B cell (primary cell): ENCODE measurements at regions not wholly inside any gene's neighbourhood (a gene's known extent, or its start where the extent isn't known, plus 50 kb on each side); places are given as distances from the start of the nearest gene placed in this dataset.

Experiments used
- ATAC-seq: fragments of 200-7000 bp; cut with Tn5 transposase; one replicate; pipeline ENCODE4 v1.10.0; 2021; ENCODE audit warnings: low read depth, mild to moderate bottlenecking, moderate number of reproducible peaks, moderate library complexity
- CTCF ChIA-PET: fragments of 350-600 bp; sonication (Branson Sonifier 250); formaldehyde crosslinking; loops from one replicate; lab custom pipeline; 2021; ENCODE audit warnings: antibody characterized with exemption, inconsistent platforms; lab: Charles Lee
- POLR2A ChIA-PET: fragments of 350-600 bp; sonication (Branson Sonifier 250); formaldehyde crosslinking; loops from one replicate; lab custom pipeline; 2021; ENCODE audit warnings: antibody characterized with exemption; lab: Charles Lee
- DNase-seq: peaks from one replicate; pipeline ENCODE4 v3.0.0; 2013
- H2AFZ ChIP-seq: 2 replicates; pipeline ENCODE4 v1.6.1; 2012; ENCODE audit warnings: mild to moderate bottlenecking, low read depth, low read length; ENCODE audit not compliant: insufficient read depth, poor library complexity, severe bottlenecking
- H3K27ac ChIP-seq, 2 donors: 1 replicate in 1 of 2; 2 replicates in 1 of 2; pipeline ENCODE4 v1.5.1; 2012 to 2013; ENCODE audit warnings: low read length in 2 of 2, mild to moderate bottlenecking in 2 of 2, moderate library complexity in 1 of 2
- H3K27me3 ChIP-seq, 4 experiments: fragments of 200-600 bp in 1 of 4; sonication (generic) in 1 of 4; replicated peaks in 1 of 4; 1 replicate in 2 of 4; 2 replicates in 2 of 4; pipeline versions ENCODE4 v1.6.1 to v1.7.0; 2013 to 2016; ENCODE audit warnings: low read length in 3 of 4, mild to moderate bottlenecking in 2 of 4, mixed read lengths in 1 of 4, moderate library complexity in 1 of 4; ENCODE audit not compliant: insufficient read depth in 4 of 4, control insufficient read depth in 3 of 4; ENCODE audit errors: control extremely low read depth in 1 of 4
- H3K36me3 ChIP-seq, 2 experiments: replicated peaks in 1 of 2; 1 replicate in 1 of 2; 2 replicates in 1 of 2; pipeline versions ENCODE4 v1.6.1 to v1.7.1; 2013; ENCODE audit warnings: low read length in 1 of 2; ENCODE audit not compliant: insufficient read depth in 2 of 2, control insufficient read depth in 1 of 2; ENCODE audit errors: control extremely low read depth in 1 of 2, extremely low read depth in 1 of 2
- H3K4me1 ChIP-seq, 2 donors: fragments of 200-600 bp in 1 of 2; sonication (generic) in 1 of 2; 1 replicate in 1 of 2; 2 replicates in 1 of 2; pipeline versions ENCODE4 v1.5.1 to v1.6.1; 2013 to 2017; ENCODE audit warnings: low read length in 2 of 2; ENCODE audit not compliant: control insufficient read depth in 2 of 2, insufficient read depth in 2 of 2
- H3K4me2 ChIP-seq: replicated peaks from 2 replicates; pipeline ENCODE3; 2012; ENCODE audit warnings: mild to moderate bottlenecking, low read depth, low read length; ENCODE audit not compliant: poor library complexity, severe bottlenecking
- H3K4me3 ChIP-seq, 5 experiments: fragments of 200-600 bp in 1 of 5; sonication (generic) in 1 of 5; 1 replicate in 3 of 5; 2 replicates in 2 of 5; pipeline versions ENCODE4 v1.5.1 to v1.7.0; 2011 to 2016; ENCODE audit warnings: low read length in 4 of 5, mild to moderate bottlenecking in 4 of 5, low read depth in 2 of 5, control low read depth in 1 of 5, moderate library complexity in 1 of 5; ENCODE audit not compliant: insufficient read depth in 1 of 5; ENCODE audit errors: control extremely low read depth in 1 of 5, extremely low read depth in 1 of 5
- H3K79me2 ChIP-seq: fragments of 200-600 bp; sonication (generic); one replicate; pipeline ENCODE4 v1.6.0; 2016; ENCODE audit warnings: low read length; ENCODE audit not compliant: control insufficient read depth, insufficient read depth
- H3K9ac ChIP-seq: fragments of 200-600 bp; sonication (generic); 2 replicates; pipeline ENCODE4 v1.6.1; 2017; ENCODE audit warnings: mild to moderate bottlenecking, low read length, moderate library complexity
- H3K9me3 ChIP-seq, 3 donors: one replicate each; pipeline versions ENCODE4 v1.6.1 to v1.7.1; 2013; ENCODE audit warnings: low read length in 2 of 3; ENCODE audit not compliant: control insufficient read depth in 2 of 3, insufficient read depth in 1 of 3; ENCODE audit errors: control extremely low read depth in 1 of 3
- H4K20me1 ChIP-seq: 2 replicates; pipeline ENCODE4 v1.6.0; 2012; ENCODE audit warnings: mild to moderate bottlenecking, low read length; ENCODE audit not compliant: insufficient read depth, control insufficient read depth, poor library complexity, severe bottlenecking
- H3K27ac Mint-ChIP-seq: one replicate; pipeline ENCODE4 v1.8.0; 2021; ENCODE audit warnings: mixed read lengths
- H3K27me3 Mint-ChIP-seq: one replicate; pipeline ENCODE4 v1.8.0; 2021; ENCODE audit warnings: mixed read lengths
- H3K4me1 Mint-ChIP-seq: one replicate; pipeline ENCODE4 v1.8.0; 2021; ENCODE audit warnings: mixed read lengths
- H3K4me3 Mint-ChIP-seq: one replicate; pipeline ENCODE4 v1.8.0; 2021; ENCODE audit warnings: mixed read lengths
- H3K9me3 Mint-ChIP-seq: one replicate; pipeline ENCODE4 v1.8.0; 2022; ENCODE audit warnings: mixed read lengths; ENCODE audit not compliant: insufficient read depth
- CTCF ChIP-seq: fragments of 200-600 bp; IDR thresholded peaks from one replicate; pipeline ENCODE4 v1.8.0; 2022; ENCODE audit warnings: antibody characterized with exemption, mild to moderate bottlenecking
- EZH2 ChIP-seq: IDR thresholded peaks from 2 replicates; pipeline ENCODE4 v1.6.1; 2012; ENCODE audit warnings: borderline replicate concordance, low read depth, mild to moderate bottlenecking, moderate library complexity, low read length; ENCODE audit not compliant: insufficient read depth, poor library complexity, severe bottlenecking
- WGBS: methylation state at CpG from one replicate; pipeline ENCODE4 v1.1.5; 2013; ENCODE audit warnings: missing lambda C conversion rate; ENCODE audit not compliant: insufficient coverage; 5-methylcytosine and 5-hydroxymethylcytosine counted together
- intact Hi-C: fragments of 100-400 bp; cut with micrococcal nuclease; formaldehyde crosslinking; loops from one replicate; pipeline ENCODE4 v1.10.0; 2022

- 93% methylated on average over 8 of the region's 9 CpGs for WGBS
- Histone ChIP-seq H3K4me2 (no peak overlapping the region), H3K9ac (no peak overlapping the region), H4K20me1 (no peaks in the 10 kb centered on the region), H3K4me3 (no peak overlapping the region), H3K27me3 (no peaks in the 10 kb centered on the region), H3K4me1 (peaks cover 12 to 13% of the 10 kb centered on the region in 2 donors), H2AFZ (no peak overlapping the region), H3K36me3 (no peaks in the 10 kb centered on the region), H3K27ac (no peak overlapping the region), H3K9me3 (peaks cover 0 to under 1% (median 0%) of the 10 kb centered on the region in 3 donors), H3K79me2 (no peaks in the 10 kb centered on the region)
- Mint-ChIP-seq H3K4me1 (peaks cover 9% of the 10 kb centered on the region), H3K27me3 (peaks cover 4% of the 10 kb centered on the region), H3K27ac (no peak overlapping the region), H3K4me3 (no peak overlapping the region), H3K9me3 (no peaks in the 10 kb centered on the region)
- ChIA-PET POLR2A (no interaction called here), CTCF (interaction anchor here (0.7 to 1.6 kb wide), 2 partner anchors 9 to 32 kb away, joined by 3 to 6 read pairs; no protein-coding TSS in a partner anchor)
- ATAC-seq = no peak
- no peak for TF ChIP-seq EZH2
- TF ChIP-seq CTCF = no peak
- DNase-seq = no peak
- intact Hi-C loops = no loop called here
Measured at GRCh38 chr2:9781252-9781651, 62.0 kb upstream of the TAF1B start.

DNA sequence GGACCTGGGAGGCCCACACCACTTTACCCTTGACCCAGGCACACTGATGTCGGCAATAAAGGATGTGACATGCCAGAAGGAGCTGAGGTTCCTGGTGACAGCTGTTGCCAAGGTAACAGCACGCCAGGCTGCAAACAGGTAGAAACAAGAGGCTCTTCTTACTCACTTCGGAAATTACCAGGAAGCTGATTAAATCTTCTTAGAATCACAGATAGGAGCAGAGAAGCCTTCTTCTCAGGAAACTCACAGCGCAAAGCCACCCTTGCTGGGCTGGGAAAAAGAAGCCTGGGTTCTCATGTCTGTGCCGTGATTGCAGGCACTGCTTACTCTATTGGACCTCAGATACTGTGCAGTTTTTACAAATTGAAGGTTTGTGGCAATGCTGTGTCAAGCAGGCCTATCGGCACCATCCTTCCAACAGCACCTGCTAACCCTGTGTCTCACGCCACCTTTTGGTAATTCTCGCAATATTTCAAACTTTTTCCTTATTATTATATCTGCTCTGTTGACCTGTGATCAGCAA is 61.0 kb upstream of the TAF1B start:
- H3K4me3 ChIP-seq = no peak overlapping the region
- no peaks in the 10 kb centered on the region for H3K79me2 ChIP-seq
- Mint-ChIP-seq H3K4me3 (no peak overlapping the region), H3K27ac (no peak overlapping the region), H3K9me3 (no peaks in the 10 kb centered on the region), H3K4me1 (peaks cover 11% of the 10 kb centered on the region), H3K27me3 (peaks cover 7% of the 10 kb centered on the region)
- H4K20me1 ChIP-seq = no peaks in the 10 kb centered on the region
- CTCF ChIA-PET = interaction anchor here (0.7 to 1.6 kb wide), 2 partner anchors 10 to 31 kb away, joined by 3 to 6 read pairs; no protein-coding TSS in a partner anchor
- no peaks in the 10 kb centered on the region for H3K27me3 ChIP-seq
- H3K9me3 ChIP-seq = no peaks in the 10 kb centered on the region
- 79% methylated on average over 5 of the region's 8 CpGs for WGBS
- no peak overlapping the region for H3K4me2 ChIP-seq
- TF ChIP-seq EZH2 (no peak), CTCF (no peak)
- intact Hi-C loops = loop anchor here (2.0 kb wide), 1 partner anchor 639 kb away; no protein-coding TSS in a partner anchor
- H3K9ac ChIP-seq = no peak overlapping the region
- H3K4me1 ChIP-seq = peaks cover 13 to 15% of the 10 kb centered on the region in 2 donors
- H2AFZ ChIP-seq = no peak overlapping the region
- peak overlapping the region in 1 of 2 donors; percentile 45 for H3K27ac ChIP-seq
- POLR2A ChIA-PET = no interaction called here
- DNase-seq (no peak), ATAC-seq (no peak)
- no peaks in the 10 kb centered on the region for H3K36me3 ChIP-seq
